ENCODE measurements at regions not wholly inside any gene's neighbourhood (a gene's known extent, or its start where the extent isn't known, plus 50 kb on each side); places are given as distances from the start of the nearest gene placed in this dataset.
"Not testable (repeated sequence)": the region's sequence is repeated elsewhere in the genome, so short reads cannot be mapped to it uniquely, and the experiment has no call there.

- H3K4me1 ChIP-seq (ENCODE audit: control insufficient read depth, insufficient read depth, low read length, unreplicated experiment); H3K27me3 ChIP-seq (ENCODE audit: insufficient read depth, low read length); H3K36me3 ChIP-seq (ENCODE audit: insufficient read depth, low read length); H3K4me3 ChIP-seq (ENCODE audit: low read depth, low read length); H2AFZ ChIP-seq (ENCODE audit: low read length, unreplicated experiment); H3K79me2 ChIP-seq (ENCODE audit: control insufficient read depth, insufficient read depth, low read length, unreplicated experiment); H3K27ac ChIP-seq (ENCODE audit: low read depth, low read length): not testable (repeated sequence)
Measured at GRCh38 chr22:23393199-23393598, 186.9 kb downstream of the IGLL1 start.

- Histone ChIP-seq H3K79me2 (ENCODE audit: control insufficient read depth, insufficient read depth, low read length, unreplicated experiment) (no peaks in the 10 kb centered on the region), H3K4me3 (ENCODE audit: low read depth, low read length) (no peak overlapping the region), H3K27ac (ENCODE audit: low read depth, low read length) (no peak overlapping the region), H3K36me3 (ENCODE audit: insufficient read depth, low read length) (no peaks in the 10 kb centered on the region), H3K4me1 (ENCODE audit: control insufficient read depth, insufficient read depth, low read length, unreplicated experiment) (no peaks in the 10 kb centered on the region), H2AFZ (ENCODE audit: low read length, unreplicated experiment) (no peak overlapping the region), H3K27me3 (ENCODE audit: insufficient read depth, low read length) (no peaks in the 10 kb centered on the region)
Measured at GRCh38 chr22:23392420-23393121, 187.5 kb downstream of the IGLL1 start.

- no peaks in the 10 kb centered on the region for H3K27me3 ChIP-seq (ENCODE audit: insufficient read depth, low read length)
- H3K4me1 ChIP-seq (ENCODE audit: control insufficient read depth, insufficient read depth, low read length, unreplicated experiment) = no peaks in the 10 kb centered on the region
- no peak overlapping the region for H3K4me3 ChIP-seq (ENCODE audit: low read depth, low read length)
- no peaks in the 10 kb centered on the region for H3K36me3 ChIP-seq (ENCODE audit: insufficient read depth, low read length)
- H2AFZ ChIP-seq (ENCODE audit: low read length, unreplicated experiment) = no peak overlapping the region
- no peaks in the 10 kb centered on the region for H3K79me2 ChIP-seq (ENCODE audit: control insufficient read depth, insufficient read depth, low read length, unreplicated experiment)
- H3K27ac ChIP-seq (ENCODE audit: low read depth, low read length) = no peak overlapping the region
Measured at GRCh38 chr22:23391022-23391421, 189.1 kb downstream of the IGLL1 start.

- no peak overlapping the region for H3K4me3 ChIP-seq (ENCODE audit: low read depth, low read length)
- no peak overlapping the region for H2AFZ ChIP-seq (ENCODE audit: low read length, unreplicated experiment)
- no peaks in the 10 kb centered on the region for H3K79me2 ChIP-seq (ENCODE audit: control insufficient read depth, insufficient read depth, low read length, unreplicated experiment)
- H3K27ac ChIP-seq (ENCODE audit: low read depth, low read length) = no peak overlapping the region
- H3K4me1 ChIP-seq (ENCODE audit: control insufficient read depth, insufficient read depth, low read length, unreplicated experiment) = no peaks in the 10 kb centered on the region
- no peaks in the 10 kb centered on the region for H3K36me3 ChIP-seq (ENCODE audit: insufficient read depth, low read length)
- H3K27me3 ChIP-seq (ENCODE audit: insufficient read depth, low read length) = no peaks in the 10 kb centered on the region
Measured at GRCh38 chr22:23389271-23390071, 190.6 kb downstream of the IGLL1 start.

- no peak overlapping the region for H2AFZ ChIP-seq (ENCODE audit: low read length, unreplicated experiment)
- no peak overlapping the region for H3K27ac ChIP-seq (ENCODE audit: low read depth, low read length)
- no peaks in the 10 kb centered on the region for H3K27me3 ChIP-seq (ENCODE audit: insufficient read depth, low read length)
- H3K4me1 ChIP-seq (ENCODE audit: control insufficient read depth, insufficient read depth, low read length, unreplicated experiment) = no peaks in the 10 kb centered on the region
- H3K79me2 ChIP-seq (ENCODE audit: control insufficient read depth, insufficient read depth, low read length, unreplicated experiment) = no peaks in the 10 kb centered on the region
- no peak overlapping the region for H3K4me3 ChIP-seq (ENCODE audit: low read depth, low read length)
- H3K36me3 ChIP-seq (ENCODE audit: insufficient read depth, low read length) = no peaks in the 10 kb centered on the region
Measured at GRCh38 chr22:23388517-23388890, 191.6 kb downstream of the IGLL1 start.

GRCh38 chr22:23387827-23388516 lies 192.1 kb downstream of the IGLL1 start:
- H3K79me2 ChIP-seq (ENCODE audit: control insufficient read depth, insufficient read depth, low read length, unreplicated experiment) = no peaks in the 10 kb centered on the region
- no peak overlapping the region for H2AFZ ChIP-seq (ENCODE audit: low read length, unreplicated experiment)
- no peak overlapping the region for H3K4me3 ChIP-seq (ENCODE audit: low read depth, low read length)
- no peaks in the 10 kb centered on the region for H3K4me1 ChIP-seq (ENCODE audit: control insufficient read depth, insufficient read depth, low read length, unreplicated experiment)
- no peak overlapping the region for H3K27ac ChIP-seq (ENCODE audit: low read depth, low read length)
- no peaks in the 10 kb centered on the region for H3K27me3 ChIP-seq (ENCODE audit: insufficient read depth, low read length)
- no peaks in the 10 kb centered on the region for H3K36me3 ChIP-seq (ENCODE audit: insufficient read depth, low read length)

- Histone ChIP-seq H3K36me3 (ENCODE audit: insufficient read depth, low read length) (no peaks in the 10 kb centered on the region), H3K27me3 (ENCODE audit: insufficient read depth, low read length) (no peaks in the 10 kb centered on the region), H3K4me1 (ENCODE audit: control insufficient read depth, insufficient read depth, low read length, unreplicated experiment) (no peaks in the 10 kb centered on the region), H3K79me2 (ENCODE audit: control insufficient read depth, insufficient read depth, low read length, unreplicated experiment) (no peaks in the 10 kb centered on the region), H2AFZ (ENCODE audit: low read length, unreplicated experiment) (no peak overlapping the region), H3K4me3 (ENCODE audit: low read depth, low read length) (no peak overlapping the region), H3K27ac (ENCODE audit: low read depth, low read length) (no peak overlapping the region)
Measured at GRCh38 chr22:23386822-23387580, 193.1 kb downstream of the IGLL1 start.

GRCh38 chr22:23385678-23386631 lies 194.1 kb downstream of the IGLL1 start:
- Histone ChIP-seq H3K27ac (ENCODE audit: low read depth, low read length) (no peak overlapping the region), H3K36me3 (ENCODE audit: insufficient read depth, low read length) (no peaks in the 10 kb centered on the region), H2AFZ (ENCODE audit: low read length, unreplicated experiment) (no peak overlapping the region), H3K27me3 (ENCODE audit: insufficient read depth, low read length) (no peaks in the 10 kb centered on the region), H3K4me1 (ENCODE audit: control insufficient read depth, insufficient read depth, low read length, unreplicated experiment) (no peaks in the 10 kb centered on the region), H3K79me2 (ENCODE audit: control insufficient read depth, insufficient read depth, low read length, unreplicated experiment) (no peaks in the 10 kb centered on the region), H3K4me3 (ENCODE audit: low read depth, low read length) (no peak overlapping the region)

GRCh38 chr22:23384923-23385677 lies 195.0 kb downstream of the IGLL1 start:
- Histone ChIP-seq H3K4me3 (ENCODE audit: low read depth, low read length) (no peak overlapping the region), H3K4me1 (ENCODE audit: control insufficient read depth, insufficient read depth, low read length, unreplicated experiment) (no peaks in the 10 kb centered on the region), H3K27me3 (ENCODE audit: insufficient read depth, low read length) (no peaks in the 10 kb centered on the region), H3K27ac (ENCODE audit: low read depth, low read length) (no peak overlapping the region), H3K79me2 (ENCODE audit: control insufficient read depth, insufficient read depth, low read length, unreplicated experiment) (no peaks in the 10 kb centered on the region), H2AFZ (ENCODE audit: low read length, unreplicated experiment) (no peak overlapping the region), H3K36me3 (ENCODE audit: insufficient read depth, low read length) (no peaks in the 10 kb centered on the region)
